ENCODE measurements at regions not wholly inside any gene's neighbourhood (a gene's known extent, or its start where the extent isn't known, plus 50 kb on each side); places are given as distances from the start of the nearest gene placed in this dataset.

DNA sequence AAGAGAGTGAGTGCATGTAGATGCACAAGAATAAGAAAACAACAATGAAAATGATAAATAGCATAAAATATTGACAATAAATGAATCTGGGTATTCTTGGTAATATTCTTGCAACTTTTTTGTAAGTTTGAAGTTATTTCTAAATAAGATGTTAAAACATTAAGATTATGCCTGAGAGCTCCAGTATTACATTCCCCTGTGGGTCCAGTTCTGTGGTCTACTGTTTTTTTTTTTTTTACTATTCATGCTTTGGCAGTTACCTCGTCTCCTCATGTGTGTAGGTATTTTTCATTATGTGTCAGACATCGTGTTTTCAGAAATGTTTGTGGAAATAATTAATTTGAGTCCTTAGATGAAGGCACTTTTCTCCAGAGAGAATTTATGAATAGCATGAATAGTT lies 386.2 kb downstream of the AACS start:
- no peak for TF ChIP-seq CTCF (conservative IDR thresholded peaks at IDR 0.05)
- no peak for TF ChIP-seq EZH2 (IDR thresholded peaks at IDR 0.05; ENCODE audit: low read depth)
